Left renal pelvis (tissue), 4 donors: ENCODE measurements at regions not wholly inside any gene's neighbourhood (a gene's known extent, or its start where the extent isn't known, plus 50 kb on each side); places are given as distances from the start of the nearest gene placed in this dataset.

Source experiments
- DNase-seq, 4 donors: peaks; one replicate each; pipeline ENCODE4 v3.0.0-alpha.2; 2013; ENCODE audit warnings: low read depth in 4 of 4, low spot score in 3 of 4

GRCh38 chr1:229759586-229759985, 133.5 kb downstream of the URB2 start:
- DNase-seq, result no peak

GRCh38 chr1:229760478-229760996, 134.5 kb downstream of the URB2 start:
- DNase-seq, result no peak

- DNase-seq, result no peak
These were observed 136.8 kb downstream of the URB2 start for GRCh38 chr1:229762891-229763290.

- no peak for DNase-seq
These were observed 142.2 kb downstream of the URB2 start for GRCh38 chr1:229768232-229768631.

GRCh38 chr1:229769006-229769405, 143.0 kb downstream of the URB2 start:
- DNase-seq, result no peak

- DNase-seq, result no peak
These were observed 143.8 kb downstream of the URB2 start for GRCh38 chr1:229769809-229770208.

GRCh38 chr1:229778794-229779193, 152.7 kb downstream of the URB2 start:
- DNase-seq, result peak in 1 of 4 donors; percentile 27

GRCh38 chr1:229781453-229781852, 155.4 kb downstream of the URB2 start:
- DNase-seq, result no peak

- no peak for DNase-seq
These were observed 156.4 kb downstream of the URB2 start for GRCh38 chr1:229782469-229782868.

GRCh38 chr1:229784834-229785233, 158.8 kb downstream of the URB2 start:
- DNase-seq, result no peak

- DNase-seq, result no peak
These were observed 161.0 kb downstream of the URB2 start for GRCh38 chr1:229786974-229787610.

GRCh38 chr1:229788004-229788403, 162.0 kb downstream of the URB2 start:
- no peak for DNase-seq

GRCh38 chr1:229792012-229792975, 166.2 kb downstream of the URB2 start:
- no peak for DNase-seq

GRCh38 chr1:229793488-229793887, 167.4 kb downstream of the URB2 start:
- no peak for DNase-seq

- DNase-seq, result no peak
These were observed 172.5 kb downstream of the URB2 start for GRCh38 chr1:229798558-229798957.

- no peak for DNase-seq
These were observed 177.7 kb downstream of the URB2 start for GRCh38 chr1:229803626-229804217.

GRCh38 chr1:229808272-229808671, 182.2 kb downstream of the URB2 start:
- DNase-seq, result no peak

- DNase-seq, result no peak
These were observed 184.1 kb downstream of the URB2 start for GRCh38 chr1:229810140-229810539.

GRCh38 chr1:229810961-229811360, 184.9 kb downstream of the URB2 start:
- DNase-seq, result no peak

- DNase-seq, result no peak
These were observed 186.1 kb downstream of the URB2 start for GRCh38 chr1:229812148-229812547.

- no peak for DNase-seq
These were observed 186.6 kb downstream of the URB2 start for GRCh38 chr1:229812693-229813092.
